GM18873 (cell line): ENCODE measurements at regions not wholly inside any gene's neighbourhood (a gene's known extent, or its start where the extent isn't known, plus 50 kb on each side); places are given as distances from the start of the nearest gene placed in this dataset.
"Not testable (repeated sequence)": the region's sequence is repeated elsewhere in the genome, so short reads cannot be mapped to it uniquely, and the experiment has no call there.

ENCODE experiments used
- ATAC-seq: cut with Tn5 transposase; IDR thresholded peaks from one replicate; pipeline ENCODE4 v1.9.1; 2021; ENCODE audit warnings: mild to moderate bottlenecking, moderate library complexity, moderate number of reproducible peaks; ENCODE audit not compliant: unreplicated experiment, low FRiP score

- no peak for ATAC-seq
These were observed 99.3 kb upstream of the ETV3 start for GRCh38 chr1:157237522-157237921.

- ATAC-seq: no peak
These were observed 97.9 kb upstream of the ETV3 start for GRCh38 chr1:157236072-157236471.

GRCh38 chr1:157235307-157235706 is 97.1 kb upstream of the ETV3 start:
- no peak for ATAC-seq

- ATAC-seq: no peak
These were observed 96.6 kb upstream of the ETV3 start for GRCh38 chr1:157234705-157235273.

GRCh38 chr1:157233131-157233530 is 94.9 kb upstream of the ETV3 start:
- ATAC-seq: peak; percentile 84

GRCh38 chr1:157231846-157232525 is 93.8 kb upstream of the ETV3 start:
- no peak for ATAC-seq

GRCh38 chr1:157230500-157230899 is 92.3 kb upstream of the ETV3 start:
- ATAC-seq: no peak

- no peak for ATAC-seq
These were observed 89.5 kb upstream of the ETV3 start for GRCh38 chr1:157227700-157228099.

GRCh38 chr1:157226739-157227138 is 88.5 kb upstream of the ETV3 start:
- no peak for ATAC-seq

GRCh38 chr1:157219600-157219999 is 81.4 kb upstream of the ETV3 start:
- ATAC-seq: no peak

- no peak for ATAC-seq
These were observed 81.0 kb upstream of the ETV3 start for GRCh38 chr1:157219182-157219581.

- ATAC-seq: no peak
These were observed 80.5 kb upstream of the ETV3 start for GRCh38 chr1:157218671-157219070.

- no peak for ATAC-seq
These were observed 79.3 kb upstream of the ETV3 start for GRCh38 chr1:157217486-157217885.

- ATAC-seq: no peak
These were observed 75.6 kb upstream of the ETV3 start for GRCh38 chr1:157213836-157214235.

- ATAC-seq: no peak
These were observed 71.3 kb upstream of the ETV3 start for GRCh38 chr1:157209514-157209913.

- ATAC-seq: not testable (repeated sequence)
These were observed 67.8 kb upstream of the ETV3 start for GRCh38 chr1:157205982-157206381.

GRCh38 chr1:157203166-157203565 is 65.0 kb upstream of the ETV3 start:
- no peak for ATAC-seq

- ATAC-seq: no peak
These were observed 64.1 kb upstream of the ETV3 start for GRCh38 chr1:157202331-157202730.

GRCh38 chr1:157201767-157202166 is 63.6 kb upstream of the ETV3 start:
- no peak for ATAC-seq

GRCh38 chr1:157200451-157200850 is 62.3 kb upstream of the ETV3 start:
- ATAC-seq: no peak

GRCh38 chr1:157199421-157199755 is 61.2 kb upstream of the ETV3 start:
- no peak for ATAC-seq

- no peak for ATAC-seq
These were observed 60.6 kb upstream of the ETV3 start for GRCh38 chr1:157198619-157199420.
